Glomerular endothelial cell (primary cell): ENCODE measurements at regions not wholly inside any gene's neighbourhood (a gene's known extent, or its start where the extent isn't known, plus 50 kb on each side); places are given as distances from the start of the nearest gene placed in this dataset.
"Not testable (repeated sequence)": the region's sequence is repeated elsewhere in the genome, so short reads cannot be mapped to it uniquely, and the experiment has no call there.

Experiments
- DNase-seq: peaks from one replicate; pipeline ENCODE4 v3.0.0-alpha.2; 2011; ENCODE audit warnings: low read depth, low spot score; ENCODE audit errors: extremely low read depth

- no peak for DNase-seq
These were observed 578.7 kb upstream of the NRP1 start for GRCh38 chr10:33913194-33913593.

GRCh38 chr10:33909476-33909875, 575.0 kb upstream of the NRP1 start:
- not testable (repeated sequence) for DNase-seq

DNA sequence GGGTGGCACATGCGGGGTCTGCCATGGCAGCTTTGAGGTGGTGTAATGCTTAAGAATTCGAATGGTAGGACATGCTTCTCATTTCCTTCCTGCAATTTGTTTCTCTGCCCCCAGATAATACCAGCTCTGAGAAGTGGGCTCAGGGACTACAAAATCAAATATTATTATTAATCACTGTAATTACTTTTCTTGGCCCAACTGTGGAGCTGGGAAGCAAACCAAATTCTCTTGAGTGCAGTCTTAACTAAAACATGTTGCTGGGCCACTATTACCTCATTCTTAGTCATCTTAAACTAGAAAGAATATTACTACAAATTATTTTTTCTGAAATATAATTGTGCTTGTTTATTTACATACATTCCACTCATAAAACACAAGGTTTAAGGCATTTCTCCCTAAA, 566.7 kb upstream of the NRP1 start:
- DNase-seq = no peak

DNA sequence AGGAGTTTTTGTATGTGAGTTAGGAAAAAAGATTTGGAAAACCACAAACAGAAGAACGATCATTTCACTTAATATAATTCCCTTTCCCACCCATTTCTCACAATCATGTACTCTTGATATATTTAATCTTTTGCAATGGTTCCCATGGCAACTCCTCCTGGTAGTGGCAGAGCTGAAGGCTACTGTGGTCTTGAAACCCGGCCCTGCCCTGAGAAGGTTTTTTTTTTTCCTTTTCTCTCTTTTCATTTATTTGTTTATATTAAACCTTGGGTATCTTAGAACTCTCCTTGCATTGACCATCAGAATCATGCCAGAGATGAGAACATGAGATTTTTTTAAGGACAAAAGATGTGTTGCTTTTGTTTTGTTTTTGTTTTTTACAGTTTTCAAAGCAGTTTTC, 566.1 kb upstream of the NRP1 start:
- DNase-seq = no peak

DNA sequence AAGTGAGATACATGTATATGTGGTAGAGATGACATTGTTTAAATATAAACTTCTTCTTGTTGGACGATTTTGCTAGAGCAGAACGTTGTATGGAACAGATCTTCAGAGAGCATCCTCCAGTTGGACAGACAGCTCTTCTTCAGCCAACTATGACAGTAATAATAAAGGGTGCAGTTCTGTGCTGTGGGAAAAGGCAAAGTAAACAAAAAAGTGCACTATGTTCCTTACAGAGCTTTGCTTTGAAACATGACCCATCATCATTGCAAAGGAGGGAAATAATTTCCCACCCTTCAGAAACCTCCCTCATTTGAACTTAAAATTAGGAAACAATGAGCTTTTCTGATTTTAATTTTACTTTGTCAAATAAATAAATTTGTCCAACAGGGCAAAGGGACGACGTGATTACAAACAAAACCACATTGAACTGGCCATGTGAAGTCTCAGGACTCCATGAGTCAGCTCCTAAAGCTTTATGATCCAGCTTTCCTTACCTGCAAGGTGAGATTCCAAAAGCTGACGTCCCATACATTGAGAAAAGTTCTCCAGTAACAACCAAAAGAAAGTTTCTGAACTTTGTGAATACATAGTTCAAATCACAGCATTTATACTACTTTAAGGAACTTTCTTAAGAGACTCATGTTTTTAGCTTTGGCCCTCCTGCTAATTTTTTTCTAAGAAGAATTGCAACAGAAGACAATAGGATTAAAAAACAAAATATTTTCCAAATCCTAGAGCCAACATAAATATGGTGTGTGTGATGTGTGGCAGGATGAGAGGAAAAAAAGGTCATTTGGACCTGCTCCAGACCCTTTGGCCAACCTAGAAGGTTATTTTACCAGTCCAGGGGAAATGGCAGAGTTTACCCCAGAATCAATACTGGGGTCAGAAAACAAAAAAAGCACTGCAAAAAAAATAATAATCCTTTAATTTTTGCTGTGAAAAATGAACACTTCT, 565.4 kb upstream of the NRP1 start:
- DNase-seq = no peak

- DNase-seq = no peak
These were observed 562.9 kb upstream of the NRP1 start for GRCh38 chr10:33897291-33897752.

DNA sequence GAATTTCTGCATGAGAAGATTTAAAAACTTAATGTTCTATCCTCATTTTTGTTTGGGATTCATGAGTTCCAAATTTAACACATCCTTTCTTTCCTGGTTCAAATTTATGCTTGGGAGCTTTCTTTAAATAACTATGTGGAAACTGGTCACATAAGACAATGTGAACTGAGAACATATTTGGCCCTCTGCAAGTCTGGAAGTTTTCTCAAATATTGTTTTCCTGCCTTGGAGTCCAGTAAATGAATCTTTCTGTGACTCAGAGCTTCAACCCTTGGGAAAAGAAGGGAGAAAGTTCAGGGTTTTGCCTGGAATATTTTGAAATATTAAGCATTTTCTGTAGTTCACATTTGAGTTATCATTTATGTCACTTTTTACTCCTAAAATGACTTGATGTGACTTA, 559.0 kb upstream of the NRP1 start:
- DNase-seq = no peak

GRCh38 chr10:33889371-33889770, 554.9 kb upstream of the NRP1 start:
- no peak for DNase-seq

DNA sequence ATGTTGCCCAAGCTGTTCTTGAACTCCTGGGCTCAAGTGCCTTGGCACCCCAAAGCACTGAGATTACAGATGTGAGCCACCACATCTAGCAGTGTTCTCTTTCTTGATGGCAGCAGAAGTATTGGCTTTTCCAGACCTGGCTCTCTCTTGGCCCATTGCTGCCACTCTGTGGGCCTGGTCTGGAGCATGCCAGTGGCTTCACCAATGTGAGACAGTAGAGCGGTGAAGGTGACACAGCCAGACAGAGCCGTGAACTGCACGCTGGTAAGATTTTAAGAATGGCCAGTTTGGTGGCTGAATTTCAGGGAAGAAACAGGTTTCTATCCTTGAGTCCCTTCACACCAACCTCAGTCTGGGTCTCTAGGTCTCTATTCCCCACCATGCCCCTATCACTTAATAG, 552.7 kb upstream of the NRP1 start:
- DNase-seq = no peak

GRCh38 chr10:33886299-33886698, 551.8 kb upstream of the NRP1 start:
- no peak for DNase-seq

DNA sequence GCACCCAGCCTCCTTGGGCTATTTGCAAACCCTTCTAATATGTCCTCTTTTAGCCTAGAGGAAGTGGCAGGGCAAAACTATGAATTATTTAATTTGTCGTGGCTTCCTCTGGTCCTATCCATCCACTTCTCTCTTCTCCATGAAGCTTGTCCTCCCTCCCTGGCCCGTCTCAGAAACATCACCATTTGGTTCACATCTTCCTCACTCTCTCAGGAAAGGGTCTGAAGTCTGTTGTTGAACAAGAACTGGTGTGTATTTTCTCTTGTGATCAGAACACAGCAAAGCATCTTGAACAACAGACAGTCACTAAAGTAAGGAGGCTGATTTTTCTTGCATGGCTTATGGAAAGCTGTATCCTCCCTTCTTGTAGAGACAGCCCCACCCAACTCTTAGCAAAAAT, 550.1 kb upstream of the NRP1 start:
- DNase-seq = no peak

DNA sequence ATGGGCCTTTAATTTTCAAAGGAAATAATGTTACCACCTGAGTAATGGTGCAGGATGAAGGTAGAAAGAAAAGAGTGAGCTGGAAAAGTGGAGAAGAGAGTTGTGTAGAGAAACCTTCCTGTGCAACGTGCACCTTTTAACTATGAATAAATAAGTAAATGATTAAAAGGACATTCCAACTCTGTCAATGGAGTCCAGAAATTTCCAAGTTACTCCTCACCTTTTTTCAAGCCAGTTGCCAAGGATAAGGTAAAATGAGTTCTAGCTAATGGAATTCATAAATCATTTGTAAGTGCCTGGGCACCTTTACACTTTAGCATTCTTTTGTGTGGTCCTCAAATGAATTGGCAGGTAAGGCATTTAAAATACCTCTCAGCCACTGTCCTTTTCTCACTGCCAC, 549.4 kb upstream of the NRP1 start:
- DNase-seq = no peak

DNA sequence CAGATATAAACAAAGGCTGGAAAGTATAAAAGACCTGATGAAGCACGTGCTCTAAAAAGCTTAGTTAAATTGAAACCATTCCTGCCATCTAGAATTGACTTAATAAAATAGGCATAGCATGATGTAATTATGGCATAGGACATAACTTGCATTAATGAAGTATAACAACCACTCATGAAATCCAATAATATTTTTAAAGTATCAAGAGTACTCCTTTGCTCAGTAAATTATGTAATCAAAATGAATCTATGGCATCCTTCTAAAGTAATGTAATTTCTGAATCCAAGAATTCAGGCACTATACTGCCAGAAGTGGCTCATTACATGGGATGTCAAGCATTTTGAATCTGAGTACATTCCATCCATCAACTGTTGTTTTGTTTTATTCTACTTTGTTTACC, 548.5 kb upstream of the NRP1 start:
- no peak for DNase-seq

DNA sequence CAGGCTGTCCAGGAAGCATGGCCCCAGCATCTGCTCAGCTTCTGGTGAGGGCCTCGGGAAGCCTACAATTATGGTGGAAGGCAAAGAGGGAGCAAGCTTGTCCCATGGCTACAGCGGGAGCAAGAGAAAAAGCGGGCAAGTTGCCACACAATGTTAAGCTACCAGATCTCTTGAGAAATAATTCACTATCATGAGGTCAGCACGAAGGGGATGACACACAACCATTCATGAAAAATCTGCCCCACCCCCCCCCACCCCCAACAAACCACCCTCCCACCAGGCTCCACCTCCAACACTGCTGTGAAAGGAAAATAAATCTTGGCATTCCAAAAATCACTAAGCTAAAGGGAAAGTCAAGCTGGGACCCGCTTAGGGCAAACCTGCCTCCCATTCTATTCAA, 545.8 kb upstream of the NRP1 start:
- no peak for DNase-seq

GRCh38 chr10:33878238-33878786, 543.8 kb upstream of the NRP1 start:
- no peak for DNase-seq

DNA sequence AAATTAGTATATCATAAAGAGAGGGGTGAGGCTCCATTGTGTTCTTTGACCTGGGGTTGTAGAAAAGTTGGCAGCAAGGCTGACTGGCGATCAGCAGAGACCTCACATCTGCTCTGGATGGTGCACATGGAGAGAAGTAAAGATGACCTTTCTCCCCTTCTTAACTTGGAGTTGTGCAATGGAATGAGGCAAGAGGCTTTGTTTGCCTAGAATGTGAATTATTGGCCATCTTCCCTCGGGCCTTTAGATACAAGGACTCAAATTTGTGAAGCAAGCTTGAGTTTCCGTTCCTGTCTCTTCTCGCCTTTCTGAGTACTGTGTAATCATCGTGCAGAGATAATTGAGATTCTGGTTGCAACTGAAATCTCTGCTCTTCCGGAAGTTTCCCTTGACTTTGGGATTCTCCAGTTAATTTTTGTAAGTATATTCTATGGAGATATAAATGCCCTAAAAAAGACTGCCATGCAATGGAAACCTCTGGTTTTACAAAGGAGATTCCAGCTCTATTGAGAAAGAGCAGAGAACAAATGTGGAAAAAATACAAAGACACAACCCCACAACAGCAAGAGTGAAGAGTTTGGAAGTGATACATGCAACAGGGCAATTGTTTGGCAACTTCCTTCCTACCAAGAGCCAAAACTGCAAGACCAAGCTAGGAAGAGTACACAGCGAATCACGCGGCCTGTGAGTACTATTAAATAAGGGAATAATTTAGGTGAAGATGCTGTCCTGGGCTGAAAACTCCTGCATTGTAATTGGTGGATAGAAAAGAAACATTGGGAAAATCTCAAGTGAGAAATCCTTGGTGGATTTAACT, 542.3 kb upstream of the NRP1 start:
- DNase-seq = no peak

GRCh38 chr10:33875924-33876583, 541.6 kb upstream of the NRP1 start:
- no peak for DNase-seq

DNA sequence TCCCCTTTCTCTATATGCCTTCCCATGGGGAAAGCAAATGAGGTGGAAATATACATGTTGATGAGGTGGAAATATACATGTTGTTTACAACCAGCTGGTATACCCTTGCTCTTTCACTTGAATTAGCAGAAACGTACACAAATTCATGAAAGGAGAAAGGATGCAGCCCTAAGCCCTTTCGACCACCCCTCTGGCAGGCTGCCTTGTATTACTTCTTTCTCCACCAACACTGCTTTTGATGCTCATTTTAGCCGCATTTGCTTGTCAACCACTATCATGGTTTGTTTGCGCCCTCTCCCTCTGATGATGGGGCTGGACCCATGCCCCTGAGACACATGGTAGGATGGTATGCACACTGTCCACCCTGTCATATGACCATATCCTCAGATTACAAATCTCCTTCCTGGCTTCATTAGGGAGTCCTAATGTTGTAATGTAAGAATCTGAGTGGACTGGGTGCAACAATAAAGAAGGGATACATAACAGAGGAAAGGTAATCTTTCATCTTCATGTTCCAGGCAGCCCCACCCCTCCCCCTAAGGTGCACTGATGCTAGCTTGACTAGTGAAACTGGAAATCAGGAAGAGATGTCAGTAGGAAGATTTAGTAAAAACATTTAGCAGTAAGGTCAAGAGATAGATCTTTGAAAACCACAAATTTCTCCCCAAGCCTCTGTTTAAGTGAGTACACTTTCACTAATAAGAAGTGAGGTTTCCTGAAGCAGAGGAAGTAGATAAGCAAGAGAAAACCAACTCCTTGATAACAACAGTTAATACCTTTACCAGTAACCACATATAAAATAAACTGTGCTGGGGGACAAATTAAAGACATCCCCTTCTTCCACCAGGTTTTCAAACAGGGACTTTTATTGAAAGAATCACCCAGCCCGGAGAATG, 536.8 kb upstream of the NRP1 start:
- DNase-seq = no peak

GRCh38 chr10:33869481-33869880, 535.0 kb upstream of the NRP1 start:
- no peak for DNase-seq

- no peak for DNase-seq
These were observed 534.6 kb upstream of the NRP1 start for GRCh38 chr10:33869028-33869427.
